ENCODE measurements at regions not wholly inside any gene's neighbourhood (a gene's known extent, or its start where the extent isn't known, plus 50 kb on each side); places are given as distances from the start of the nearest gene placed in this dataset.

- H3K27me3 ChIP-seq, result no peaks in the 10 kb centered on the region
- H3K36me3 ChIP-seq, result no peaks in the 10 kb centered on the region
- H3K27ac ChIP-seq, result no peak overlapping the region
- H3K4me3 ChIP-seq, result no peak overlapping the region
- 62 to 85% methylated on average over 1 of the region's 1 CpG for WGBS, 2 donors (ENCODE audit: low coverage in 1 of 2)
- TF ChIP-seq CTCF (IDR thresholded peaks at IDR 0.05), result no peak
- no peak for TF ChIP-seq EP300 (IDR thresholded peaks at IDR 0.05; ENCODE audit: low read depth)
- no peak for TF ChIP-seq POLR2A (IDR thresholded peaks at IDR 0.05)
- no peak for TF ChIP-seq POLR2AphosphoS5 (IDR thresholded peaks at IDR 0.05)
- in situ Hi-C loops (cut with MboI; ENCODE audit: low pct_ligation_motif_present in 1 of 4, low pct_unique_long_range_greater_than_20kb in 1 of 4, low sequenced_read_pairs in 3 of 4), result no loop called here
- intact Hi-C loops (cut with DNase I; ENCODE audit: low total_unique reads), result no loop called here
- H3K4me1 ChIP-seq, result no peaks in the 10 kb centered on the region
- H3K9me3 ChIP-seq, result no peaks in the 10 kb centered on the region
- DNase-seq, result no peak
Measured at GRCh38 chr2:37512971-37513370, 158.5 kb downstream of the CDC42EP3 start.

GRCh38 chr2:37523814-37524362 is 147.6 kb downstream of the CDC42EP3 start:
- DNase-seq, result peak; percentile 21
- intact Hi-C loops (cut with DNase I; ENCODE audit: low total_unique reads), result no loop called here
- WGBS, 2 donors (ENCODE audit: low coverage in 1 of 2), result 21 to 40% methylated on average over 2 to 5 of the region's 5 CpGs
- Histone ChIP-seq H3K4me3 (no peak overlapping the region), H3K36me3 (no peaks in the 10 kb centered on the region), H3K27me3 (no peaks in the 10 kb centered on the region), H3K27ac (peak overlapping the region; percentile 53 to 75 (median 67)), H3K9me3 (no peaks in the 10 kb centered on the region), H3K4me1 (peaks cover 0 to 26% (median 6%) of the 10 kb centered on the region in 4 donors)
- in situ Hi-C loops (cut with MboI; ENCODE audit: low pct_ligation_motif_present in 1 of 4, low pct_unique_long_range_greater_than_20kb in 1 of 4, low sequenced_read_pairs in 3 of 4), result no loop called here
- TF ChIP-seq CTCF (IDR thresholded peaks at IDR 0.05) (no peak), EP300 (IDR thresholded peaks at IDR 0.05; ENCODE audit: low read depth) (peak; percentile 44), POLR2AphosphoS5 (IDR thresholded peaks at IDR 0.05) (peak; percentile 35 to 59 (median 56))

GRCh38 chr2:37526323-37526722 is 145.1 kb downstream of the CDC42EP3 start:
- WGBS, 2 donors (ENCODE audit: low coverage in 1 of 2), result 64 to 91% methylated on average over 3 to 4 of the region's 4 CpGs
- H3K9me3 ChIP-seq, result no peaks in the 10 kb centered on the region
- intact Hi-C loops (cut with DNase I; ENCODE audit: low total_unique reads), result no loop called here
- in situ Hi-C loops (cut with MboI; ENCODE audit: low pct_ligation_motif_present in 1 of 4, low pct_unique_long_range_greater_than_20kb in 1 of 4, low sequenced_read_pairs in 3 of 4), result no loop called here
- DNase-seq, result no peak
- H3K27me3 ChIP-seq, result no peaks in the 10 kb centered on the region
- H3K27ac ChIP-seq, result no peak overlapping the region
- H3K4me3 ChIP-seq, result no peak overlapping the region
- H3K36me3 ChIP-seq, result no peaks in the 10 kb centered on the region
- TF ChIP-seq POLR2AphosphoS5 (IDR thresholded peaks at IDR 0.05), result no peak
- no peak for TF ChIP-seq CTCF (IDR thresholded peaks at IDR 0.05)
- no peak for TF ChIP-seq POLR2A (IDR thresholded peaks at IDR 0.05)
- TF ChIP-seq EP300 (IDR thresholded peaks at IDR 0.05; ENCODE audit: low read depth), result no peak
- peaks cover 0 to 27% (median 6%) of the 10 kb centered on the region in 4 donors for H3K4me1 ChIP-seq

- no peak overlapping the region for H3K27ac ChIP-seq
- no peak for DNase-seq
- no peaks in the 10 kb centered on the region for H3K27me3 ChIP-seq
- in situ Hi-C loops (cut with MboI; ENCODE audit: low pct_ligation_motif_present in 1 of 4, low pct_unique_long_range_greater_than_20kb in 1 of 4, low sequenced_read_pairs in 3 of 4), result no loop called here
- peaks cover 0 to 27% (median 6%) of the 10 kb centered on the region in 4 donors for H3K4me1 ChIP-seq
- TF ChIP-seq EP300 (IDR thresholded peaks at IDR 0.05; ENCODE audit: low read depth), result no peak
- TF ChIP-seq POLR2A (IDR thresholded peaks at IDR 0.05), result no peak
- no peak for TF ChIP-seq POLR2AphosphoS5 (IDR thresholded peaks at IDR 0.05)
- TF ChIP-seq CTCF (IDR thresholded peaks at IDR 0.05), result no peak
- H3K9me3 ChIP-seq, result no peaks in the 10 kb centered on the region
- no peak overlapping the region for H3K4me3 ChIP-seq
- intact Hi-C loops (cut with DNase I; ENCODE audit: low total_unique reads), result no loop called here
- no peaks in the 10 kb centered on the region for H3K36me3 ChIP-seq
Measured at GRCh38 chr2:37526856-37527255, 144.6 kb downstream of the CDC42EP3 start.

All from transverse colon (tissue), 4 donors.